Heart left ventricle (tissue), 13 donors: ENCODE measurements at regions not wholly inside any gene's neighbourhood (a gene's known extent, or its start where the extent isn't known, plus 50 kb on each side); places are given as distances from the start of the nearest gene placed in this dataset.

Source experiments
- POLR2A ChIP-seq, 2 donors: fragments of 450-650 bp; IDR thresholded peaks; one replicate each; pipeline ENCODE4 v1.6.1; 2017; ENCODE audit warnings: antibody characterized with exemption in 2 of 2, mild to moderate bottlenecking in 2 of 2, moderate library complexity in 2 of 2
- TF ChIP-seq, protein P1 (sequence below), 12 donors: fragments of 200-600 bp; sonication (generic) in 4 of 12; IDR thresholded peaks; one replicate each; pipeline versions ENCODE4 v1.5.0 to v1.8.0; 2018 to 2022; ENCODE audit warnings: antibody characterized with exemption in 12 of 12, mild to moderate bottlenecking in 5 of 12
- donor health status: ischemic (EF 13 %, LVEDD 7.1; RV severe dilation, severe dysfunction).
- donor health status: DM: no; HTN: yes; CAD: no.
- donor health status: DM: no; HTN: no; CAD: no.
- donor health status: ischemic (EF 25% LVEDD 6.9; RV normal size, moderate dysfunction).
- donor health status: ischemic (EF 25% LVEDD 5.7; RV mildly dilated, moderate dysfunction).
- donor health status: ischemic (EF 35%, LVEDD 5.7; RV mildly dilated, moderate dysfunction).
- donor health status: nonischemic (EF 11% LVEDD 7.7; RV severe dilation, severe dysfunction).
- donor health status: DM: yes; HTN: yes; CAD: no.
- donor health status: PGD.
- donor health status: ischemic (EF 29% LVEDD 5.4; RV normal size, mild dysfunction).
- donor health status: nonischemic (EF 23%, LVEDD 6.1; RV moderate dilation, normal function).

DNA sequence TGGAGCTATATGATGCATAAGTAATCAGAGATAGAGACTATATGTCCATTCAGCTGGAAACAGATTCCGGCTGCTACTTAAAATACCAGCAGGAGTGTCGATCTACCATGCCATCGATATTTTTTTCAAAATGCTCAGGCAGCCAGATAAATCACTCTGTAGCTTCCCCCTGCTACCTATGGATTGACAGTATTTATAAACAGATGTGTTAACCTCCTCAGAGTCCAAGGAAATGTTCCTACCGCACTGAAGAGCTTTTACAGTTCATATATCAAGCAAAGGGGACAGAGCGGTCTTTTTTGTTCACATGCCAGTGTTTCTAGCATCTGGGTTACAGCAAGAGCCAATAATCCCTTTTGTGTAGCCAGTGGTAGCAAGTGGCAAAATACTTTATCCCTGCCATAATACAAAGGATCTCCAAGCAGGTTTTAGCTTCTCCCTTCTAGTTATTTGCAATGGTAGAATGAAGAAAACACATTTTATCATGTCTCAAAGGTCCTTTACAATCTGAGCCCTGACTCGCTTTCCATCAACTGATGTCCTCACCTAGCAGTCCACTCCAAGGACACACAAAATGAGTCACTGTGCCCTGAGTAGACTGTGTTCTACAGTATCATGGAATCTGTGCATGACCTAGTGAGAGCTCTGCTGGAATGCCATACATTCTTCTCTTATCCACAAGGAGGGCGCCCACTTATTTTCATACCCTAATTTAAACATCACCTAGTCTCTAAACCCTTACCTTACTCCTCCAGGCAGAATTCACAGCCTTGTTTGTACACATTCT lies 507.0 kb downstream of the TBL1XR1 start:
- TF ChIP-seq, protein P1, sequence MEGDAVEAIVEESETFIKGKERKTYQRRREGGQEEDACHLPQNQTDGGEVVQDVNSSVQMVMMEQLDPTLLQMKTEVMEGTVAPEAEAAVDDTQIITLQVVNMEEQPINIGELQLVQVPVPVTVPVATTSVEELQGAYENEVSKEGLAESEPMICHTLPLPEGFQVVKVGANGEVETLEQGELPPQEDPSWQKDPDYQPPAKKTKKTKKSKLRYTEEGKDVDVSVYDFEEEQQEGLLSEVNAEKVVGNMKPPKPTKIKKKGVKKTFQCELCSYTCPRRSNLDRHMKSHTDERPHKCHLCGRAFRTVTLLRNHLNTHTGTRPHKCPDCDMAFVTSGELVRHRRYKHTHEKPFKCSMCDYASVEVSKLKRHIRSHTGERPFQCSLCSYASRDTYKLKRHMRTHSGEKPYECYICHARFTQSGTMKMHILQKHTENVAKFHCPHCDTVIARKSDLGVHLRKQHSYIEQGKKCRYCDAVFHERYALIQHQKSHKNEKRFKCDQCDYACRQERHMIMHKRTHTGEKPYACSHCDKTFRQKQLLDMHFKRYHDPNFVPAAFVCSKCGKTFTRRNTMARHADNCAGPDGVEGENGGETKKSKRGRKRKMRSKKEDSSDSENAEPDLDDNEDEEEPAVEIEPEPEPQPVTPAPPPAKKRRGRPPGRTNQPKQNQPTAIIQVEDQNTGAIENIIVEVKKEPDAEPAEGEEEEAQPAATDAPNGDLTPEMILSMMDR (IDR thresholded peaks at IDR 0.05) = no peak
- no peak for TF ChIP-seq POLR2A (IDR thresholded peaks at IDR 0.05)
